ENCODE measurements at regions not wholly inside any gene's neighbourhood (a gene's known extent, or its start where the extent isn't known, plus 50 kb on each side); places are given as distances from the start of the nearest gene placed in this dataset.

- WGBS (ENCODE audit: insufficient coverage, low coverage, low lambda C conversion rate, missing lambda C conversion rate) = 75% methylated on average over 1 of the region's 1 CpG
- H3K4me3 ChIP-seq = no peak overlapping the region
Observed at GRCh38 chr9:75574569-75574968, 315.9 kb upstream of the PCSK5 start.

GRCh38 chr9:75582870-75583269 lies 307.6 kb upstream of the PCSK5 start:
- Histone ChIP-seq H3K27ac (no peak overlapping the region), H3K4me3 (no peak overlapping the region), H3K27me3 (no peaks in the 10 kb centered on the region), H3K36me3 (no peaks in the 10 kb centered on the region), H3K9me3 (no peaks in the 10 kb centered on the region), H3K4me1 (no peaks in the 10 kb centered on the region)
- DNase-seq (no peak), ATAC-seq (no peak)
- intact Hi-C loops (cut with DNase I) = no loop called here
- no peak for TF ChIP-seq CTCF (IDR thresholded peaks at IDR 0.05)
- no peak for TF ChIP-seq POLR2A (IDR thresholded peaks at IDR 0.05)
- 53% methylated on average over 2 of the region's 2 CpGs for WGBS (ENCODE audit: insufficient coverage, low coverage, low lambda C conversion rate, missing lambda C conversion rate)

More at GRCh38 chr9:75574569-75574968, 315.9 kb upstream of the PCSK5 start:
- Histone ChIP-seq H3K36me3 (no peaks in the 10 kb centered on the region), H3K27me3 (no peaks in the 10 kb centered on the region), H3K9me3 (no peaks in the 10 kb centered on the region), H3K27ac (no peak overlapping the region), H3K4me1 (no peaks in the 10 kb centered on the region)
- ATAC-seq (no peak), DNase-seq (no peak)
- TF ChIP-seq POLR2A (IDR thresholded peaks at IDR 0.05) (no peak), CTCF (IDR thresholded peaks at IDR 0.05) (no peak)
- intact Hi-C loops (cut with DNase I) = no loop called here

GRCh38 chr9:75588808-75589207 lies 301.7 kb upstream of the PCSK5 start:
- no peak overlapping the region for H3K27ac ChIP-seq
- DNase-seq = no peak
- TF ChIP-seq POLR2A (IDR thresholded peaks at IDR 0.05) (no peak), CTCF (IDR thresholded peaks at IDR 0.05) (peak; percentile 28 to 37 (median 36))
- intact Hi-C loops (cut with DNase I) = no loop called here
- H3K36me3 ChIP-seq = no peaks in the 10 kb centered on the region
- no peaks in the 10 kb centered on the region for H3K9me3 ChIP-seq
- WGBS (ENCODE audit: insufficient coverage, low coverage, low lambda C conversion rate, missing lambda C conversion rate) = 47% methylated on average over 2 of the region's 2 CpGs
- no peak overlapping the region for H3K4me3 ChIP-seq
- no peaks in the 10 kb centered on the region for H3K27me3 ChIP-seq
- peak in 1 of 4 donors; percentile 46 for ATAC-seq
- H3K4me1 ChIP-seq = no peaks in the 10 kb centered on the region

GRCh38 chr9:75589497-75589896 lies 301.0 kb upstream of the PCSK5 start:
- Histone ChIP-seq H3K36me3 (no peaks in the 10 kb centered on the region), H3K4me3 (no peak overlapping the region), H3K4me1 (no peaks in the 10 kb centered on the region), H3K9me3 (no peaks in the 10 kb centered on the region), H3K27me3 (no peaks in the 10 kb centered on the region), H3K27ac (no peak overlapping the region)
- WGBS (ENCODE audit: insufficient coverage, low coverage, low lambda C conversion rate, missing lambda C conversion rate) = 57% methylated on average over 2 of the region's 2 CpGs
- ATAC-seq (no peak), DNase-seq (no peak)
- intact Hi-C loops (cut with DNase I) = no loop called here
- TF ChIP-seq CTCF (IDR thresholded peaks at IDR 0.05) (no peak), POLR2A (IDR thresholded peaks at IDR 0.05) (no peak)

- Histone ChIP-seq H3K4me1 (no peaks in the 10 kb centered on the region), H3K27me3 (no peaks in the 10 kb centered on the region), H3K27ac (no peak overlapping the region), H3K36me3 (no peaks in the 10 kb centered on the region), H3K4me3 (no peak overlapping the region), H3K9me3 (no peaks in the 10 kb centered on the region)
- WGBS (ENCODE audit: insufficient coverage, low coverage, low lambda C conversion rate, missing lambda C conversion rate) = 33% methylated on average over 3 of the region's 3 CpGs
- TF ChIP-seq CTCF (IDR thresholded peaks at IDR 0.05) (no peak), POLR2A (IDR thresholded peaks at IDR 0.05) (no peak)
- intact Hi-C loops (cut with DNase I) = no loop called here
- DNase-seq = no peak
- no peak for ATAC-seq
Observed at GRCh38 chr9:75591972-75592371, 298.5 kb upstream of the PCSK5 start.
